ENCODE measurements at regions not wholly inside any gene's neighbourhood (a gene's known extent, or its start where the extent isn't known, plus 50 kb on each side); places are given as distances from the start of the nearest gene placed in this dataset.

DNA sequence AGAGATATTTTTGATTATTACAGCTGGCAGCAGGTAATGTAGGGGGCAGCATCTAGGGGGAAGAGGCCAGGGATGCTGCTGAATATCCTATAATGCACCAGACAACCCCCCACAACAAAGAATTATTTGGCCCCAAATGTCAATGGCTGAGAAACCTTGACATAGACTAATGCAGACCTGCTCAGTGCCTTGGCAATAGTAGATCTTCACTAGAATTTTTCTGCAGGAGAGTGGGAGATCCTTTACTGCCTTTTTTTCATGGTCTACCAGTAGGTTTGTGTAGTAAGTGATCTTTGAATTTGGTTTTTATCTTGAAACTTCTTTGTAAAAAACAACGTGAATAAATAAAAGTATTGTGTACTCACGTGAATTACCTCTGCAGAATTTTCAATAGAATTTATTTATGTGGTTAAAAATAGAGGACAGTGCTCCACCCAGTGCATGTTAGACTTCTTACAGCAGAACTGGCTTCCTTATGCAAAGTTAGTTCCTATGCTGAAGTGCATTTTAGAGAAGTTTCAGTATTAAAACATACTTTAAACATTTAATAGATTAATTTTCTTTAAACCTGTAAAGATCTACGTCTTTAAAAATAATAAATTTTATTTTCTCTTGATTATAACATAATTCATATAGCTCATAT is 199.6 kb upstream of the HDAC9 start:
- Histone ChIP-seq H3K27ac (no peak overlapping the region), H3K27me3 (no peaks in the 10 kb centered on the region), H3K4me3 (no peak overlapping the region), H3F3A (ENCODE audit: low read depth) (no peaks in the 10 kb centered on the region), H3K36me3 (no peaks in the 10 kb centered on the region), H3K4me2 (no peak overlapping the region), H3K9me3 (ENCODE audit: low read depth) (no peaks in the 10 kb centered on the region), H4K20me1 (ENCODE audit: low read depth) (no peaks in the 10 kb centered on the region), H3K4me1 (no peaks in the 10 kb centered on the region), H3K9ac (no peak overlapping the region), H2AFZ (replicated peaks) (no peak overlapping the region), H3K79me2 (ENCODE audit: low read depth) (no peaks in the 10 kb centered on the region)
- Mint-ChIP-seq H3K36me3 (no peaks in the 10 kb centered on the region), H3K27ac (no peak overlapping the region), H3K27me3 (ENCODE audit: insufficient read depth, low read depth) (peaks cover 2% of the 10 kb centered on the region), H3K9me3 (no peaks in the 10 kb centered on the region), H3K4me1 (no peaks in the 10 kb centered on the region), H3K4me3 (no peak overlapping the region)
- no peak for DNase-seq (ENCODE audit: low spot score)
- no peak for TF ChIP-seq EZH2phosphoT487 (IDR thresholded peaks at IDR 0.05)
- TF ChIP-seq, protein P1, sequence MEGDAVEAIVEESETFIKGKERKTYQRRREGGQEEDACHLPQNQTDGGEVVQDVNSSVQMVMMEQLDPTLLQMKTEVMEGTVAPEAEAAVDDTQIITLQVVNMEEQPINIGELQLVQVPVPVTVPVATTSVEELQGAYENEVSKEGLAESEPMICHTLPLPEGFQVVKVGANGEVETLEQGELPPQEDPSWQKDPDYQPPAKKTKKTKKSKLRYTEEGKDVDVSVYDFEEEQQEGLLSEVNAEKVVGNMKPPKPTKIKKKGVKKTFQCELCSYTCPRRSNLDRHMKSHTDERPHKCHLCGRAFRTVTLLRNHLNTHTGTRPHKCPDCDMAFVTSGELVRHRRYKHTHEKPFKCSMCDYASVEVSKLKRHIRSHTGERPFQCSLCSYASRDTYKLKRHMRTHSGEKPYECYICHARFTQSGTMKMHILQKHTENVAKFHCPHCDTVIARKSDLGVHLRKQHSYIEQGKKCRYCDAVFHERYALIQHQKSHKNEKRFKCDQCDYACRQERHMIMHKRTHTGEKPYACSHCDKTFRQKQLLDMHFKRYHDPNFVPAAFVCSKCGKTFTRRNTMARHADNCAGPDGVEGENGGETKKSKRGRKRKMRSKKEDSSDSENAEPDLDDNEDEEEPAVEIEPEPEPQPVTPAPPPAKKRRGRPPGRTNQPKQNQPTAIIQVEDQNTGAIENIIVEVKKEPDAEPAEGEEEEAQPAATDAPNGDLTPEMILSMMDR (IDR thresholded peaks at IDR 0.05): no peak
- TF ChIP-seq EZH2 (IDR thresholded peaks at IDR 0.05): no peak

DNA sequence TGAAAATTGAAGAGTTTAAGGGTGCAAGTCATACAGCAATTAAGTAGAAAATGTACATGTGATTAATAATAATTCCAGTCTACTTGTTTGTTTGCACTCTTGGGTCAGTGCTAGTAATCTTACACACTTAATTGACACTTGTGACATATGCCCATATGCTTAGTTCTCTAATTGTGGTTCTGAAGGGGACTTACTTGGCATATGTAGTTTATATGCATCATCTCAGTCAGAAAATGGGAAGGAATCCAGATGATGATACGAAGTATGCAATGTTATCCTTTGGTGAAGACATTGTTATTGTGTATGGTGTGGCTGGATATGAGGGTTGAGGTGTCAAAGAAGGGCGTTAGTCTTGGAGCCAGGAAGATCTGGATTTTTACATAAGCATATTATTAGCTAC is 193.5 kb upstream of the HDAC9 start:
- H3K27me3 ChIP-seq: no peaks in the 10 kb centered on the region

DNA sequence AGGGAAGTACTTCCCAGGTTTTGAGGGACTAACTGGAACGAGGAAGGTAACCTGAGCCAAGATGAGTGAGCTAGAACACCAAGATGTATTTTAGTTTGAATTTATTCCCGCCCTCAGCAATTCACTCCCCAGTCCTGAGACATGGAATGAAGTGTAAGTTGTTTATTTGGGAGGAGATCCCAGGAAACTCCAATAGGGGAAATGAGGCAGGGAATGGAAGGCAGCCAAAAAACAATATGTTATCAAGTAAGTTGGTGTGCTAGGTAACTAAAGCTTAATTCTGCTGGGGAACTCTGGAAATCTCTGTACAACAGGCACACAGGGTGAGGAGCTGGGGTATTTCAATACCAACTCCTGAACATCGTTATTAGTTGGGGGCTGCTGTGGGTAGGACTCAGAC is 189.7 kb upstream of the HDAC9 start:
- Histone ChIP-seq H3K4me1 (no peaks in the 10 kb centered on the region), H3K27ac (no peak overlapping the region), H3K9me3 (ENCODE audit: low read depth) (no peaks in the 10 kb centered on the region), H3K4me3 (no peak overlapping the region), H4K20me1 (ENCODE audit: low read depth) (no peaks in the 10 kb centered on the region), H3F3A (ENCODE audit: low read depth) (no peaks in the 10 kb centered on the region), H2AFZ (replicated peaks) (no peak overlapping the region), H3K79me2 (ENCODE audit: low read depth) (no peaks in the 10 kb centered on the region), H3K4me2 (no peak overlapping the region), H3K27me3 (no peaks in the 10 kb centered on the region), H3K36me3 (no peaks in the 10 kb centered on the region), H3K9ac (no peak overlapping the region)
- Mint-ChIP-seq H3K27ac (no peak overlapping the region), H3K27me3 (ENCODE audit: insufficient read depth, low read depth) (no peaks in the 10 kb centered on the region), H3K4me3 (no peak overlapping the region), H3K36me3 (no peaks in the 10 kb centered on the region), H3K4me1 (no peaks in the 10 kb centered on the region), H3K9me3 (no peaks in the 10 kb centered on the region)
- no peak for DNase-seq (ENCODE audit: low spot score)
- TF ChIP-seq EZH2phosphoT487 (IDR thresholded peaks at IDR 0.05) (no peak), EZH2 (IDR thresholded peaks at IDR 0.05) (no peak)
- TF ChIP-seq, protein P1 (IDR thresholded peaks at IDR 0.05): no peak

More for the DNA sequence above, 193.5 kb upstream of the HDAC9 start:
- H3K36me3 ChIP-seq: no peaks in the 10 kb centered on the region
- H3K4me3 ChIP-seq: no peak overlapping the region
- TF ChIP-seq EZH2 (IDR thresholded peaks at IDR 0.05) (no peak), EZH2phosphoT487 (IDR thresholded peaks at IDR 0.05) (no peak)
- TF ChIP-seq, protein P1 (IDR thresholded peaks at IDR 0.05): no peak
- H3K79me2 ChIP-seq (ENCODE audit: low read depth): no peaks in the 10 kb centered on the region
- Mint-ChIP-seq H3K9me3 (no peaks in the 10 kb centered on the region), H3K27ac (no peak overlapping the region), H3K27me3 (ENCODE audit: insufficient read depth, low read depth) (no peaks in the 10 kb centered on the region), H3K36me3 (no peaks in the 10 kb centered on the region), H3K4me3 (no peak overlapping the region), H3K4me1 (no peaks in the 10 kb centered on the region)
- H3K4me2 ChIP-seq: no peak overlapping the region
- H3K4me1 ChIP-seq: no peaks in the 10 kb centered on the region
- H3F3A ChIP-seq (ENCODE audit: low read depth): no peaks in the 10 kb centered on the region
- no peak overlapping the region for H3K27ac ChIP-seq
- H4K20me1 ChIP-seq (ENCODE audit: low read depth): no peaks in the 10 kb centered on the region
- no peaks in the 10 kb centered on the region for H3K9me3 ChIP-seq (ENCODE audit: low read depth)
- H2AFZ ChIP-seq (replicated peaks): no peak overlapping the region
- H3K9ac ChIP-seq: no peak overlapping the region
- DNase-seq (ENCODE audit: low spot score): no peak

Data from neural progenitor cell (in vitro differentiated cells).